ENCODE measurements at regions not wholly inside any gene's neighbourhood (a gene's known extent, or its start where the extent isn't known, plus 50 kb on each side); places are given as distances from the start of the nearest gene placed in this dataset.

- Histone ChIP-seq H3K36me3 (ENCODE audit: control insufficient read depth, insufficient read depth, low read length) (no peaks in the 10 kb centered on the region), H3K27me3 (ENCODE audit: control insufficient read depth, insufficient read depth, low read length) (no peaks in the 10 kb centered on the region), H3K4me3 (ENCODE audit: low read length) (no peak overlapping the region), H3K9me3 (ENCODE audit: control insufficient read depth, insufficient read depth, low read length) (no peaks in the 10 kb centered on the region), H3K4me1 (ENCODE audit: control insufficient read depth, insufficient read depth, low read length) (peaks cover 2% of the 10 kb centered on the region), H3K27ac (ENCODE audit: low read length) (no peak overlapping the region)
- WGBS (ENCODE audit: insufficient coverage, insufficient read length) = no CpG with 5 or more reads among the region's 4 CpGs
- DNase-seq (ENCODE audit: low read depth, low spot score) = no peak
Measured at GRCh38 chr17:74037320-74037719, 166.2 kb upstream of the RPL38 start.

DNA sequence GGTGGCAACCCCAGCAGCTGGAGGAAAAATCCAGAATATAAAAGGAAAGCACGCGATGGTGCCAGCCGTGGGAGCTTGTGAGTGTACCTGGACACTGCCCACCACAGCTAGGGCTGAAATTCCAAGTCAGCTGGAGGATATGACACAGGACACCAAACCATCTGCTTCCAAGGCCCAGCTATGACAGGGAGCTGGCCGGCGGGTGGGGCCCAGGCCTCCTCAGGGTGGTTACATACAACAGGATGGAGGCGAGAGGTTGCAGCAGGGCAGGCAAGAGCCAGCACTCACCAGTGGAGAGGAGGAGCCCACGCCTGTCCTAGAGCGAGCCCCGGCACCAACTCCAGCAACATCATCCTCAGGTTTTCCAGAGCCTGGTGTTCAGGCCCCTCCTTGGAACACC lies 163.2 kb upstream of the RPL38 start:
- Histone ChIP-seq H3K9me3 (ENCODE audit: control insufficient read depth, insufficient read depth, low read length) (no peaks in the 10 kb centered on the region), H3K4me1 (ENCODE audit: control insufficient read depth, insufficient read depth, low read length) (no peaks in the 10 kb centered on the region), H3K4me3 (ENCODE audit: low read length) (no peak overlapping the region), H3K27ac (ENCODE audit: low read length) (no peak overlapping the region), H3K27me3 (ENCODE audit: control insufficient read depth, insufficient read depth, low read length) (no peaks in the 10 kb centered on the region), H3K36me3 (ENCODE audit: control insufficient read depth, insufficient read depth, low read length) (no peaks in the 10 kb centered on the region)
- DNase-seq (ENCODE audit: low read depth, low spot score) = no peak
- no CpG with 5 or more reads among the region's 9 CpGs for WGBS (ENCODE audit: insufficient coverage, insufficient read length)

DNA sequence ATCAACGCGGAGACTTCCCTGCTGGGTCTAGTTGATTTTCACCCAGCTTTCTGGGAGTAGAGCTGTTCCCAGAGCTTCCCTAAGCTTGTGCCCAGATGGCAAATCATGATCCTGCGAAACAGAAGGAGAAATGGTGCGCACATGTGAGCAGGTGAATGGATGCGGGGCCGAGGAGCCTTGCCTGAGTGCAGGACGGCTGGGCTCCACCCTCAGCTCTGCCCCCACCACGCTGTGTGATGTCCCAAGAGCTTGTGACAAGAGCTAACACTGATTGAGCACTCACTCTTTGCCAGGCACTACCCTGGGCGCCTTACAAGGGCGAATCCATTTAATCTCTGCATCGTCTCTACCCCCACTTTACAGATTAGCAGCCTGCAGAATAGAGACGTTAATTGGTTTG lies 162.7 kb upstream of the RPL38 start:
- no CpG with 5 or more reads among the region's 12 CpGs for WGBS (ENCODE audit: insufficient coverage, insufficient read length)
- Histone ChIP-seq H3K9me3 (ENCODE audit: control insufficient read depth, insufficient read depth, low read length) (no peaks in the 10 kb centered on the region), H3K36me3 (ENCODE audit: control insufficient read depth, insufficient read depth, low read length) (no peaks in the 10 kb centered on the region), H3K27me3 (ENCODE audit: control insufficient read depth, insufficient read depth, low read length) (no peaks in the 10 kb centered on the region), H3K4me3 (ENCODE audit: low read length) (no peak overlapping the region), H3K27ac (ENCODE audit: low read length) (no peak overlapping the region), H3K4me1 (ENCODE audit: control insufficient read depth, insufficient read depth, low read length) (no peaks in the 10 kb centered on the region)
- no peak for DNase-seq (ENCODE audit: low read depth, low spot score)

DNA sequence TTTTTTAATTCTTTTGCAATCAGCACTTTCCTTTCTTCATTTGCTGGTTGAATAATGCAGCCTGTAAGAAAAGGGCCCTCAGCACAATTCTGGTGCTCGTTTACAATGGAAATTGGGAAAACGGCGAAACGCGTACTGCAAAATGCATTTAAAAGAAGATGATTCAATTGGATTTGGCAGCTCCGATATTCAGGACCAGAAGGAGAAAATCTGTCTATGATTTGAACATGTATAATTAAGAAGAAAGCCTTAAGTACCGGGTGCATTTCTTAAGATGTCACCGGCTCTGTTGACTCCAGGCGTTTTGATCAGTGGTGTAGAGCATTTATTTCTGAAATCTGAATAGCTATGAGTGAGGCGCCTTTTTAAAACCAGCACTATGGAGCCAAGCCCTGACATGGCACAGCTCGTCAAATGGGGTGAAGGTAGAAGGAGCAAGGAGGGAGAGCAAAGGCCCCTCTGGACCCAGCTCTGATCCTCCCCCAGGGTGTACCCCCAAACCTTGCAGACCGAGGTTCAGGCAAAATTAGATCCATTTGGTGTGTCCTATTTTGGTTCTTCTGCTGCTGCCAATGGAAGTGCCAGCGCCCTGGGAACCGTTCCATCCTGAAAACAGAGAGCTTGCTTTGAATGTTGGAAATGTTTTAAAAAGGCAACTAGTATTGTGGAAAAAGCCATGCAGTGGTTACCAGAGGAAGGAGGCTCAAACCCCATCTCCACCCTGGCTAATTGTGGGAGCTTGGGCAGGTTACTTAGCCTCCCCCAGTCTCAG lies 161.4 kb upstream of the RPL38 start:
- WGBS (ENCODE audit: insufficient coverage, insufficient read length) = no CpG with 5 or more reads among the region's 14 CpGs
- Histone ChIP-seq H3K9me3 (ENCODE audit: control insufficient read depth, insufficient read depth, low read length) (no peaks in the 10 kb centered on the region), H3K4me3 (ENCODE audit: low read length) (no peak overlapping the region), H3K4me1 (ENCODE audit: control insufficient read depth, insufficient read depth, low read length) (no peaks in the 10 kb centered on the region), H3K36me3 (ENCODE audit: control insufficient read depth, insufficient read depth, low read length) (no peaks in the 10 kb centered on the region), H3K27ac (ENCODE audit: low read length) (no peak overlapping the region), H3K27me3 (ENCODE audit: control insufficient read depth, insufficient read depth, low read length) (no peaks in the 10 kb centered on the region)
- no peak for DNase-seq (ENCODE audit: low read depth, low spot score)

GRCh38 chr17:74042744-74043486 lies 160.6 kb upstream of the RPL38 start:
- no peaks in the 10 kb centered on the region for H3K36me3 ChIP-seq (ENCODE audit: control insufficient read depth, insufficient read depth, low read length)
- H3K4me3 ChIP-seq (ENCODE audit: low read length) = no peak overlapping the region
- no peaks in the 10 kb centered on the region for H3K27me3 ChIP-seq (ENCODE audit: control insufficient read depth, insufficient read depth, low read length)
- no peaks in the 10 kb centered on the region for H3K9me3 ChIP-seq (ENCODE audit: control insufficient read depth, insufficient read depth, low read length)
- H3K4me1 ChIP-seq (ENCODE audit: control insufficient read depth, insufficient read depth, low read length) = no peaks in the 10 kb centered on the region
- DNase-seq (ENCODE audit: low read depth, low spot score) = no peak
- WGBS (ENCODE audit: insufficient coverage, insufficient read length) = no CpG with 5 or more reads among the region's 8 CpGs
- no peak overlapping the region for H3K27ac ChIP-seq (ENCODE audit: low read length)

- Histone ChIP-seq H3K27ac (ENCODE audit: low read length) (no peak overlapping the region), H3K27me3 (ENCODE audit: control insufficient read depth, insufficient read depth, low read length) (no peaks in the 10 kb centered on the region), H3K4me1 (ENCODE audit: control insufficient read depth, insufficient read depth, low read length) (no peaks in the 10 kb centered on the region), H3K4me3 (ENCODE audit: low read length) (no peak overlapping the region), H3K9me3 (ENCODE audit: control insufficient read depth, insufficient read depth, low read length) (no peaks in the 10 kb centered on the region), H3K36me3 (ENCODE audit: control insufficient read depth, insufficient read depth, low read length) (no peaks in the 10 kb centered on the region)
- WGBS (ENCODE audit: insufficient coverage, insufficient read length) = no CpG with 5 or more reads among the region's 4 CpGs
- no peak for DNase-seq (ENCODE audit: low read depth, low spot score)
Measured at GRCh38 chr17:74043976-74044375, 159.5 kb upstream of the RPL38 start.

- H3K4me3 ChIP-seq (ENCODE audit: low read length) = no peak overlapping the region
- no peak for DNase-seq (ENCODE audit: low read depth, low spot score)
- H3K27me3 ChIP-seq (ENCODE audit: control insufficient read depth, insufficient read depth, low read length) = no peaks in the 10 kb centered on the region
- WGBS (ENCODE audit: insufficient coverage, insufficient read length) = no CpG with 5 or more reads among the region's 16 CpGs
- H3K27ac ChIP-seq (ENCODE audit: low read length) = no peak overlapping the region
- no peaks in the 10 kb centered on the region for H3K4me1 ChIP-seq (ENCODE audit: control insufficient read depth, insufficient read depth, low read length)
- H3K9me3 ChIP-seq (ENCODE audit: control insufficient read depth, insufficient read depth, low read length) = no peaks in the 10 kb centered on the region
- H3K36me3 ChIP-seq (ENCODE audit: control insufficient read depth, insufficient read depth, low read length) = no peaks in the 10 kb centered on the region
Measured at GRCh38 chr17:74045608-74046280, 157.7 kb upstream of the RPL38 start.

- no CpG with 5 or more reads among the region's 15 CpGs for WGBS (ENCODE audit: insufficient coverage, insufficient read length)
- no peak for DNase-seq (ENCODE audit: low read depth, low spot score)
- Histone ChIP-seq H3K27ac (ENCODE audit: low read length) (no peak overlapping the region), H3K27me3 (ENCODE audit: control insufficient read depth, insufficient read depth, low read length) (no peaks in the 10 kb centered on the region), H3K9me3 (ENCODE audit: control insufficient read depth, insufficient read depth, low read length) (no peaks in the 10 kb centered on the region), H3K4me1 (ENCODE audit: control insufficient read depth, insufficient read depth, low read length) (no peaks in the 10 kb centered on the region), H3K36me3 (ENCODE audit: control insufficient read depth, insufficient read depth, low read length) (no peaks in the 10 kb centered on the region), H3K4me3 (ENCODE audit: low read length) (no peak overlapping the region)
Measured at GRCh38 chr17:74049167-74049966, 154.1 kb upstream of the RPL38 start.

DNA sequence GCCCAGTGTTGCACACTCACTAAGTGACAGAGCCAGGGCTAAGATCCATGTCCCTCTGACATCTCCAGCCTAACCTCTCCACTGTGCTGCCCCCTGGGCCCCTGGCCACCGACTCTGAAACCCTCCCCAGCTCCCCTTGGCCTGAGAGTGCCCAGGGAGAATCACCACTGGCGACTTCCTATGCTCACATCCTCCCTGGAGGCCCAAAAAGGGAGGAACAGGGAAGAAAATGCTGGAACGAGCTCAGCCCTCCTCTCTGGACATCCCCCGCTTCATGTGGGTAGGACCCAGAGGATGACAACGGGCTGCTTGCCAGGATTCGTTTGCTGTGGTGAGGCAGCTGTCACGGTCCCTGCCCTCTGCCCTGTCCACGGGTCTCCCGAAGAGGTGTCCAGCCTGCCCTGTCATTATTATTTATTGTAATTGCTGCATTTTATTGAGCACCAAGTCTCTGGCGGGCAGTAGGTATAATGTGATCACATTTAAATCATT lies 153.5 kb upstream of the RPL38 start:
- H3K36me3 ChIP-seq (ENCODE audit: control insufficient read depth, insufficient read depth, low read length) = no peaks in the 10 kb centered on the region
- H3K27ac ChIP-seq (ENCODE audit: low read length) = no peak overlapping the region
- no CpG with 5 or more reads among the region's 10 CpGs for WGBS (ENCODE audit: insufficient coverage, insufficient read length)
- H3K4me1 ChIP-seq (ENCODE audit: control insufficient read depth, insufficient read depth, low read length) = no peaks in the 10 kb centered on the region
- H3K27me3 ChIP-seq (ENCODE audit: control insufficient read depth, insufficient read depth, low read length) = no peaks in the 10 kb centered on the region
- H3K4me3 ChIP-seq (ENCODE audit: low read length) = no peak overlapping the region
- DNase-seq (ENCODE audit: low read depth, low spot score) = no peak
- H3K9me3 ChIP-seq (ENCODE audit: control insufficient read depth, insufficient read depth, low read length) = no peaks in the 10 kb centered on the region

DNA sequence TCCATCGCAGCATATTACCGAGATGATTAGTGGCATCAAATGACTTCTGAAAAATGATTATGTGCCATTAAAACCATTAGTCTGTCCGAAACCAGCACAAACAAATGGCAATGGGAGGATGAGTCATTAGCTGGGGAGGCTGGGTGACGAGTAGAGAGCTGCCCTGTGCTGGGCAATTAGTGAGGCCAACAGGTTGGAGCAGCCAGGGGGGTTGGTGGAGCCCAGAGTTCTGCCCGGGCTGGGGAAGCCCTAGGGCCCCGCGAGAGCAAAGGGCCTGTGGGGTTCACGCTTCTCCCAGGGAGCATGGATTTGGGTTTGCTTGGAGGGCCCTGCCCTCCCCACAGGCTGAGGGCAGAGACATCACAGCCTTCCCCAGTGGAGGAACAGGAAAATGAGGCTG lies 152.1 kb upstream of the RPL38 start:
- H3K4me3 ChIP-seq (ENCODE audit: low read length) = no peak overlapping the region
- H3K27ac ChIP-seq (ENCODE audit: low read length) = no peak overlapping the region
- H3K27me3 ChIP-seq (ENCODE audit: control insufficient read depth, insufficient read depth, low read length) = no peaks in the 10 kb centered on the region
- no peaks in the 10 kb centered on the region for H3K36me3 ChIP-seq (ENCODE audit: control insufficient read depth, insufficient read depth, low read length)
- WGBS (ENCODE audit: insufficient coverage, insufficient read length) = no CpG with 5 or more reads among the region's 8 CpGs
- no peaks in the 10 kb centered on the region for H3K9me3 ChIP-seq (ENCODE audit: control insufficient read depth, insufficient read depth, low read length)
- peaks cover 2% of the 10 kb centered on the region; the same call in 1 of the 2 replicates for H3K4me1 ChIP-seq (ENCODE audit: control insufficient read depth, insufficient read depth, low read length)
- DNase-seq (ENCODE audit: low read depth, low spot score) = no peak

All from iPS DF 6.9 (cell line).